ENCODE measurements at regions not wholly inside any gene's neighbourhood (a gene's known extent, or its start where the extent isn't known, plus 50 kb on each side); places are given as distances from the start of the nearest gene placed in this dataset.

GRCh38 chrX:46256875-46257274, 288.3 kb downstream of the ZNF674 start:
- Histone ChIP-seq H3K27ac (ENCODE audit: insufficient read depth, low read depth, low read length) (no peak overlapping the region), H3K9me3 (replicated peaks; ENCODE audit: control insufficient read depth, insufficient read depth, low read length) (no peaks in the 10 kb centered on the region), H3K27me3 (ENCODE audit: control insufficient read depth in 2 of 2, insufficient read depth in 2 of 2, low read length in 2 of 2) (no peaks in the 10 kb centered on the region), H4K20me1 (replicated peaks; ENCODE audit: control insufficient read depth, extremely low read depth, insufficient read depth, low read length) (no peaks in the 10 kb centered on the region), H3K9me1 (replicated peaks; ENCODE audit: control insufficient read depth, extremely low read depth, insufficient read depth, low read length) (no peaks in the 10 kb centered on the region), H3K36me3 (ENCODE audit: control insufficient read depth in 2 of 2, extremely low read depth in 1 of 2, insufficient read depth in 2 of 2, low read length in 2 of 2) (no peaks in the 10 kb centered on the region), H3K4me1 (ENCODE audit: control insufficient read depth, extremely low read depth, insufficient read depth, low read length) (no peaks in the 10 kb centered on the region), H3K9ac (replicated peaks; ENCODE audit: extremely low read depth, insufficient read depth, low read length) (no peak overlapping the region), H3K4me2 (ENCODE audit: insufficient read depth, low read length) (no peak overlapping the region), H3K79me2 (ENCODE audit: control insufficient read depth, insufficient read depth, low read length) (no peaks in the 10 kb centered on the region), H2AFZ (ENCODE audit: low read depth, low read length) (no peak overlapping the region), H3K4me3 (replicated peaks in 1 of 3; ENCODE audit: insufficient read depth in 1 of 3, low read depth in 1 of 3, low read length in 3 of 3) (no peak overlapping the region)
- no peak for FAIRE-seq
- DNase-seq (ENCODE audit: low read depth, low spot score): no peak
- no peak for TF ChIP-seq FOS (IDR thresholded peaks at IDR 0.05; ENCODE audit: borderline replicate concordance, insufficient read depth, low read length)
- TF ChIP-seq CTCF (IDR thresholded peaks at IDR 0.05; ENCODE audit: extremely low read depth in 1 of 2, insufficient read depth in 1 of 2, low read depth in 1 of 2, low read length in 2 of 2): no peak
- no peak for TF ChIP-seq MYC (IDR thresholded peaks at IDR 0.05; ENCODE audit: low read depth, low read length)
- TF ChIP-seq GATA2 (IDR thresholded peaks at IDR 0.05; ENCODE audit: insufficient read depth, insufficient read length, low read depth, low read length): no peak
- TF ChIP-seq POLR2A (IDR thresholded peaks at IDR 0.05; ENCODE audit: low read depth, low read length): no peak
- TF ChIP-seq JUN (IDR thresholded peaks at IDR 0.05; ENCODE audit: borderline replicate concordance, insufficient read depth, insufficient read length, low read depth): no peak
- TF ChIP-seq EZH2 (IDR thresholded peaks at IDR 0.05; ENCODE audit: borderline replicate concordance, low read depth, low read length, severe bottlenecking): no peak
- POLR2A ChIA-PET: no interaction called here
- dilution Hi-C loops (cut with MboI; ENCODE audit: extremely low pct_ligation_motif_present, low sequenced_read_pairs): no loop called here
- intact Hi-C loops (cut with micrococcal nuclease): no loop called here
- no TSS peak for BruUV-seq (replicated peaks)
- CTCF ChIA-PET: no interaction called here

GRCh38 chrX:46255046-46255445, 290.2 kb downstream of the ZNF674 start:
- Histone ChIP-seq H3K4me2 (ENCODE audit: insufficient read depth, low read length) (no peak overlapping the region), H3K27ac (ENCODE audit: insufficient read depth, low read depth, low read length) (no peak overlapping the region), H3K9ac (replicated peaks; ENCODE audit: extremely low read depth, insufficient read depth, low read length) (no peak overlapping the region), H3K27me3 (ENCODE audit: control insufficient read depth in 2 of 2, insufficient read depth in 2 of 2, low read length in 2 of 2) (no peaks in the 10 kb centered on the region), H2AFZ (ENCODE audit: low read depth, low read length) (no peak overlapping the region), H3K9me3 (replicated peaks; ENCODE audit: control insufficient read depth, insufficient read depth, low read length) (no peaks in the 10 kb centered on the region), H3K4me3 (replicated peaks in 1 of 3; ENCODE audit: insufficient read depth in 1 of 3, low read depth in 1 of 3, low read length in 3 of 3) (no peak overlapping the region), H3K36me3 (ENCODE audit: control insufficient read depth in 2 of 2, extremely low read depth in 1 of 2, insufficient read depth in 2 of 2, low read length in 2 of 2) (no peaks in the 10 kb centered on the region), H3K79me2 (ENCODE audit: control insufficient read depth, insufficient read depth, low read length) (no peaks in the 10 kb centered on the region), H3K9me1 (replicated peaks; ENCODE audit: control insufficient read depth, extremely low read depth, insufficient read depth, low read length) (no peaks in the 10 kb centered on the region), H3K4me1 (ENCODE audit: control insufficient read depth, extremely low read depth, insufficient read depth, low read length) (no peaks in the 10 kb centered on the region), H4K20me1 (replicated peaks; ENCODE audit: control insufficient read depth, extremely low read depth, insufficient read depth, low read length) (no peaks in the 10 kb centered on the region)
- intact Hi-C loops (cut with micrococcal nuclease) (no loop called here), dilution Hi-C loops (cut with MboI; ENCODE audit: extremely low pct_ligation_motif_present, low sequenced_read_pairs) (no loop called here)
- ChIA-PET CTCF (no interaction called here), POLR2A (no interaction called here)
- no TSS peak for BruUV-seq (replicated peaks)
- no peak for FAIRE-seq
- no peak for DNase-seq (ENCODE audit: low read depth, low spot score)
- TF ChIP-seq CTCF (IDR thresholded peaks at IDR 0.05; ENCODE audit: extremely low read depth in 1 of 2, insufficient read depth in 1 of 2, low read depth in 1 of 2, low read length in 2 of 2) (no peak), POLR2A (IDR thresholded peaks at IDR 0.05; ENCODE audit: low read depth, low read length) (no peak), MYC (IDR thresholded peaks at IDR 0.05; ENCODE audit: low read depth, low read length) (no peak), EZH2 (IDR thresholded peaks at IDR 0.05; ENCODE audit: borderline replicate concordance, low read depth, low read length, severe bottlenecking) (no peak), GATA2 (IDR thresholded peaks at IDR 0.05; ENCODE audit: insufficient read depth, insufficient read length, low read depth, low read length) (no peak), POLR2AphosphoS5 (IDR thresholded peaks at IDR 0.05; ENCODE audit: insufficient read depth, low read depth, low read length) (no peak), FOS (IDR thresholded peaks at IDR 0.05; ENCODE audit: borderline replicate concordance, insufficient read depth, low read length) (no peak), JUN (IDR thresholded peaks at IDR 0.05; ENCODE audit: borderline replicate concordance, insufficient read depth, insufficient read length, low read depth) (no peak)
- TF ChIP-seq, protein P1, sequence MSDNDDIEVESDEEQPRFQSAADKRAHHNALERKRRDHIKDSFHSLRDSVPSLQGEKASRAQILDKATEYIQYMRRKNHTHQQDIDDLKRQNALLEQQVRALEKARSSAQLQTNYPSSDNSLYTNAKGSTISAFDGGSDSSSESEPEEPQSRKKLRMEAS (IDR thresholded peaks at IDR 0.05; ENCODE audit: insufficient read depth, insufficient read length): no peak
